PC-9 (cell line): ENCODE measurements at regions not wholly inside any gene's neighbourhood (a gene's known extent, or its start where the extent isn't known, plus 50 kb on each side); places are given as distances from the start of the nearest gene placed in this dataset.
"Not testable (repeated sequence)": the region's sequence is repeated elsewhere in the genome, so short reads cannot be mapped to it uniquely, and the experiment has no call there.

Experiments used
- BruUV-seq: library from RNA; stranded (reverse); fragments of 400-500 nt; replicated peaks from 2 replicates; lab custom pipeline; 2021; lab: Mats Ljungman, UMichigan
- CTCF ChIA-PET: fragments of 300-600 bp; sonication (Branson Sonifier 250); formaldehyde crosslinking; loops from one replicate; lab custom pipeline; 2022; ENCODE audit warnings: antibody characterized with exemption; lab: Charles Lee
- POLR2A ChIA-PET: fragments of 300-600 bp; sonication (Branson Sonifier 250); formaldehyde crosslinking; loops from one replicate; lab custom pipeline; 2022; ENCODE audit warnings: antibody characterized with exemption; ENCODE audit not compliant: unreplicated experiment; lab: Charles Lee
- DNase-seq, 2 experiments: peaks; one replicate each; pipeline versions ENCODE4 v3.0.0 to v3.0.0-alpha.2; 2015 to 2022; ENCODE audit warnings: mixed read lengths in 1 of 2
- H2AFZ ChIP-seq: fragments of 200-600 bp; sonication (generic); 2 replicates; pipeline ENCODE4 v1.8.1; 2017; ENCODE audit warnings: antibody characterized with exemption
- H3F3A ChIP-seq: fragments of 200-600 bp; sonication (generic); 2 replicates; pipeline ENCODE4 v1.8.1; 2017; ENCODE audit warnings: antibody characterized with exemption, mild to moderate bottlenecking, low read depth; ENCODE audit not compliant: insufficient read depth
- H3K27ac ChIP-seq: fragments of 200-600 bp; sonication (generic); 2 replicates; pipeline ENCODE4 v1.6.1; 2016; ENCODE audit warnings: mixed run types
- H3K27me3 ChIP-seq: fragments of 200-600 bp; sonication (generic); 2 replicates; pipeline ENCODE4 v1.6.1; 2016; ENCODE audit warnings: low read depth, mixed run types; ENCODE audit not compliant: insufficient read depth
- H3K36me3 ChIP-seq: fragments of 200-600 bp; sonication (generic); 2 replicates; pipeline ENCODE4 v1.6.1; 2016; ENCODE audit warnings: low read depth, mixed run types
- H3K4me1 ChIP-seq: fragments of 200-600 bp; sonication (generic); replicated peaks from 2 replicates; pipeline ENCODE4 v1.6.1; 2016; ENCODE audit warnings: mixed run types; ENCODE audit not compliant: insufficient read depth
- H3K4me2 ChIP-seq: fragments of 200-600 bp; sonication (generic); 2 replicates; pipeline ENCODE4 v1.6.1; 2017; ENCODE audit warnings: mixed run types
- H3K4me3 ChIP-seq: fragments of 200-600 bp; sonication (generic); 2 replicates; pipeline ENCODE4 v1.6.1; 2016; ENCODE audit warnings: mixed run types
- H3K79me2 ChIP-seq: fragments of 200-600 bp; sonication (generic); 2 replicates; pipeline ENCODE4 v1.6.1; 2017; ENCODE audit warnings: low read depth, mixed run types
- H3K9me2 ChIP-seq: fragments of 200-600 bp; sonication (generic); 2 replicates; pipeline ENCODE4 v1.8.1; 2017; ENCODE audit warnings: mild to moderate bottlenecking; ENCODE audit not compliant: insufficient read depth
- H3K9me3 ChIP-seq: fragments of 200-600 bp; sonication (generic); 2 replicates; pipeline ENCODE4 v1.8.1; 2016; ENCODE audit warnings: low read depth; ENCODE audit not compliant: insufficient read depth
- H4K20me1 ChIP-seq: fragments of 200-600 bp; sonication (generic); 2 replicates; pipeline ENCODE4 v1.8.1; 2017; ENCODE audit not compliant: insufficient read depth
- EZH2 ChIP-seq: fragments of 200-600 bp; sonication (generic); IDR thresholded peaks from 2 replicates; pipeline ENCODE4 v1.8.0; 2017; ENCODE audit warnings: antibody characterized with exemption, low read depth
- intact Hi-C: fragments of 100-400 bp; cut with micrococcal nuclease; formaldehyde crosslinking; loops from one replicate; pipeline ENCODE4 v1.10.0; 2022; ENCODE audit not compliant: unreplicated experiment
- TF ChIP-seq, protein P1 (sequence below): fragments of 200-600 bp; sonication (generic); conservative IDR thresholded peaks from 2 replicates; pipeline ENCODE4 v1.6.1; 2017; ENCODE audit warnings: mixed run types, antibody characterized with exemption, mild to moderate bottlenecking, moderate library complexity

DNA sequence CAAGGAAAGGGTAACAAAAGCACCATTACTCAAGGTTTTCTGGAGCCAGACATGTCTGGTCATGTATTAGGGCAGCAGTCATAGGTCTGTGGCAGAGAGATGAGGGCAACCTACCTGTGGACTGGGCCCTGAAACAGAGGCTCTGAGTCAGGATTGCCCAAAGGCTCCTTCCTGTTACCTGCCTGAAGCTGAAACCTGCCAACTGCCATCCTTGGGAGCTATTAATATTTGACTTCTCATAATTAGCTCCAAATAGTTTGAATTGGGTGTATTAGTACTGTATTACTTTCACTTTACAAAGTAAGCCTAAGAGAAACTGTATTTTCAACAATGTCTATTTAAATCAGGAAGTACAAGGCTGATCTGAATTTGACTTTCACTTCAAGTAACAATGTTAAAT is 72.0 kb upstream of the TBX18 start:
- ChIA-PET POLR2A (no interaction called here), CTCF (no interaction called here)
- H3K27ac ChIP-seq, result no peak overlapping the region
- H3K9me2 ChIP-seq, result no peaks in the 10 kb centered on the region
- DNase-seq, result no peak
- no peaks in the 10 kb centered on the region for H3F3A ChIP-seq
- no peaks in the 10 kb centered on the region for H3K27me3 ChIP-seq
- no peak overlapping the region for H2AFZ ChIP-seq
- H4K20me1 ChIP-seq, result no peaks in the 10 kb centered on the region
- H3K9me3 ChIP-seq, result no peaks in the 10 kb centered on the region
- no peaks in the 10 kb centered on the region for H3K79me2 ChIP-seq
- no peak overlapping the region for H3K4me3 ChIP-seq
- no peaks in the 10 kb centered on the region for H3K4me1 ChIP-seq
- BruUV-seq, result no TSS peak
- no peaks in the 10 kb centered on the region for H3K36me3 ChIP-seq
- TF ChIP-seq EZH2, result no peak
- TF ChIP-seq, protein P1, sequence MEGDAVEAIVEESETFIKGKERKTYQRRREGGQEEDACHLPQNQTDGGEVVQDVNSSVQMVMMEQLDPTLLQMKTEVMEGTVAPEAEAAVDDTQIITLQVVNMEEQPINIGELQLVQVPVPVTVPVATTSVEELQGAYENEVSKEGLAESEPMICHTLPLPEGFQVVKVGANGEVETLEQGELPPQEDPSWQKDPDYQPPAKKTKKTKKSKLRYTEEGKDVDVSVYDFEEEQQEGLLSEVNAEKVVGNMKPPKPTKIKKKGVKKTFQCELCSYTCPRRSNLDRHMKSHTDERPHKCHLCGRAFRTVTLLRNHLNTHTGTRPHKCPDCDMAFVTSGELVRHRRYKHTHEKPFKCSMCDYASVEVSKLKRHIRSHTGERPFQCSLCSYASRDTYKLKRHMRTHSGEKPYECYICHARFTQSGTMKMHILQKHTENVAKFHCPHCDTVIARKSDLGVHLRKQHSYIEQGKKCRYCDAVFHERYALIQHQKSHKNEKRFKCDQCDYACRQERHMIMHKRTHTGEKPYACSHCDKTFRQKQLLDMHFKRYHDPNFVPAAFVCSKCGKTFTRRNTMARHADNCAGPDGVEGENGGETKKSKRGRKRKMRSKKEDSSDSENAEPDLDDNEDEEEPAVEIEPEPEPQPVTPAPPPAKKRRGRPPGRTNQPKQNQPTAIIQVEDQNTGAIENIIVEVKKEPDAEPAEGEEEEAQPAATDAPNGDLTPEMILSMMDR, result no peak
- intact Hi-C loops, result no loop called here
- no peak overlapping the region for H3K4me2 ChIP-seq

DNA sequence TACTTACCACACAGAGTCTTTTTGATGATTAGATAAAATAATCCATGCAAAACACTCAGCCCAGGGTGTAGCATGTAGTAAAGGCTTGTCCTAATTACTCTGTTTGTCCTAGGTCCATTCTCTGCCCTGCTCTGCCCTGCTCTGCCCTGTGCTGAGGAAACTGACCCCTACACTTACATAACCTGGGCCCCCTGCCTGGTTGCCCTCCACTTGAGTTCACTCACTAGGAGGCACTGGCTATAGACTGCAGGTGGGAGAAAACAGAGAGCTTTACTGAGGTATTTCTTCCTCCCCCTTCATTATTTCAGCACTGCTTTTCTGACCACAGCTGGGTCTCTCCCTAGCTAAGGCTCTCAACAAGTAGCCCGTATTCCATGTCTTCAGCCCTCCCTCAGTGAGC is 70.9 kb upstream of the TBX18 start:
- no peak overlapping the region for H2AFZ ChIP-seq
- H3K27ac ChIP-seq, result no peak overlapping the region
- no peaks in the 10 kb centered on the region for H3K9me2 ChIP-seq
- POLR2A ChIA-PET, result no interaction called here
- BruUV-seq, result no TSS peak
- H3F3A ChIP-seq, result no peaks in the 10 kb centered on the region
- no peak overlapping the region for H3K4me2 ChIP-seq
- TF ChIP-seq, protein P1, result no peak
- no peak for TF ChIP-seq EZH2
- CTCF ChIA-PET, result no interaction called here
- H3K36me3 ChIP-seq, result no peaks in the 10 kb centered on the region
- H3K4me1 ChIP-seq, result no peaks in the 10 kb centered on the region
- H4K20me1 ChIP-seq, result no peaks in the 10 kb centered on the region
- intact Hi-C loops, result no loop called here
- no peak overlapping the region for H3K4me3 ChIP-seq
- H3K27me3 ChIP-seq, result no peaks in the 10 kb centered on the region
- H3K9me3 ChIP-seq, result no peaks in the 10 kb centered on the region
- H3K79me2 ChIP-seq, result no peaks in the 10 kb centered on the region
- no peak for DNase-seq

DNA sequence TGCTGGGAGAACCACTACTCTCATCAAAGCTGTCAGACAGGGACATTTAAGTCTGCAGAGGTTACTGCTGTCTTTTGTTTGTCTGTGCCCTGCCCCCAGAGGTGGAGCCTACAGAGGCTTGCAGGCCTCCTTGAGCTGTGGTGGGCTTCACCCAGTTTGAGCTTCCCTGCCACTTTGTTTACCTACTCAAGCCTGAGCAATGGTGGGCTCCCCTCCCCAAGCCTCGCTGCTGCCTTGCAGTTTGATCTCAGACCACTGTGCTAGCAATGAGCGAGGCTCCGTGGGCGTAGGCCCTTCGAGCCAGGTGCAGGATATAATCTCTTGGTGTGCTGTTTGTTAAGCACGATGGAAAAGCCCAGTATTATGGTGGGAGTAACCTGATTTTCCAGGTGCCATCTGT is 67.5 kb upstream of the TBX18 start:
- H3K4me3 ChIP-seq, BruUV-seq, CTCF ChIA-PET: not testable (repeated sequence)

DNA sequence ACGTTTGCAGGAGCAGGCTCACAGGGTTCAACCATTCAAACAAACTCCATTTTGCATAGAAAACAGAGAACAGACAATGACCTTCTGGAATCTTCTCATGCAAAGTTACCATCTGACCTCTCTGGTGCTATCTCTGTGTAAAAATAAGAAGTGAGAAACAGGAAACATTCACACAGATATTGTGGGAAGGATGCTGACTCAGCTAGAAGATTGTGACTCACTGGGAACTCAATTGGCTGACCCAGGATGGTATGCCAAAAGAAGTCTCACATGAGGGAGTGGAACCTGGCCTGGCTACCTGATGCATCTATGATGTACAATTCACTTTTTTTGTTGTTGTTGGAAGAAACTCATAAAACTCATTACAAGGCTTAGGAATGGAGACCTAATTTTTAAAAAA is 61.1 kb upstream of the TBX18 start:
- H3K36me3 ChIP-seq, result no peaks in the 10 kb centered on the region
- no peaks in the 10 kb centered on the region for H4K20me1 ChIP-seq
- intact Hi-C loops, result no loop called here
- POLR2A ChIA-PET, result no interaction called here
- no peaks in the 10 kb centered on the region for H3K4me1 ChIP-seq
- H3K9me3 ChIP-seq, result no peaks in the 10 kb centered on the region
- no peak for TF ChIP-seq EZH2
- TF ChIP-seq, protein P1, result no peak
- H3K4me2 ChIP-seq, result no peak overlapping the region
- H3K9me2 ChIP-seq, result no peaks in the 10 kb centered on the region
- BruUV-seq, result no TSS peak
- no peak for DNase-seq
- H3K4me3 ChIP-seq, result no peak overlapping the region
- H2AFZ ChIP-seq, result no peak overlapping the region
- CTCF ChIA-PET, result no interaction called here
- H3F3A ChIP-seq, result no peaks in the 10 kb centered on the region
- H3K79me2 ChIP-seq, result no peaks in the 10 kb centered on the region
- H3K27me3 ChIP-seq, result no peaks in the 10 kb centered on the region
- no peak overlapping the region for H3K27ac ChIP-seq

More for the DNA sequence above, 67.5 kb upstream of the TBX18 start:
- H3K36me3 ChIP-seq, DNase-seq, intact Hi-C loops, H3K9me3 ChIP-seq, H2AFZ ChIP-seq, H3K4me2 ChIP-seq, H3K27ac ChIP-seq, H4K20me1 ChIP-seq, H3F3A ChIP-seq, H3K27me3 ChIP-seq, H3K79me2 ChIP-seq, H3K4me1 ChIP-seq, H3K9me2 ChIP-seq, POLR2A ChIA-PET: not testable (repeated sequence)

DNA sequence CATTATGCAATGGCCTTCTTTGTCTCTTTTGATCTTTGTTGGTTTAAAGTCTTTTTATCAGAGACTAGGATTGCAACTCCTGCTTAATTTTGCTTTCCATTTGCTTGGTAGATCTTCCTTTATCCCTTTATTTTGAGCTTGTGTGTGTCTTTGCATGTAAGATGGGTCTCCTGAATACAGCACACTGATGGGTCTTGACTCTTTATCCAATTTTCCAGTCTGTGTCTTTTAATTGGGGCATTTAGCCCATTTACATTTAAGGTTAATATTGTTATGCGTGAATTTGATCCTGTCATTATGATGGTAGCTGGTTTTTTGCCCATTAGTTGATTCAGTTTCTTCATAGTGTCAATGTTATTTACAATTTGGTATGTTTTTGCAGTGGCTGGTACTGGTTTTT is 56.9 kb upstream of the TBX18 start:
- BruUV-seq, result not testable (repeated sequence)

More for the DNA sequence above, 56.9 kb upstream of the TBX18 start:
- H3K36me3 ChIP-seq, H3K27ac ChIP-seq, H3K27me3 ChIP-seq, H4K20me1 ChIP-seq, H3K4me2 ChIP-seq, H3K4me1 ChIP-seq, H3K4me3 ChIP-seq, H3K79me2 ChIP-seq, H3K9me3 ChIP-seq, H3F3A ChIP-seq, intact Hi-C loops, POLR2A ChIA-PET, H2AFZ ChIP-seq, DNase-seq, H3K9me2 ChIP-seq, CTCF ChIA-PET: not testable (repeated sequence)
